GM12872 (cell line): ENCODE measurements at regions not wholly inside any gene's neighbourhood (a gene's known extent, or its start where the extent isn't known, plus 50 kb on each side); places are given as distances from the start of the nearest gene placed in this dataset.

Source experiments
- CTCF ChIP-seq: IDR thresholded peaks from 3 replicates; pipeline ENCODE4 v1.5.1; 2011; ENCODE audit warnings: low read depth, mild to moderate bottlenecking, low read length, moderate library complexity; ENCODE audit not compliant: insufficient read depth

GRCh38 chr4:125132729-125133128, 182.0 kb upstream of the FAT4 start:
- TF ChIP-seq CTCF: no peak

GRCh38 chr4:125131891-125132680, 182.7 kb upstream of the FAT4 start:
- TF ChIP-seq CTCF: no peak

- no peak for TF ChIP-seq CTCF
Measured at GRCh38 chr4:125125276-125125675, 189.5 kb upstream of the FAT4 start.

GRCh38 chr4:125123570-125124109, 191.1 kb upstream of the FAT4 start:
- TF ChIP-seq CTCF: no peak

GRCh38 chr4:125121581-125121980, 193.2 kb upstream of the FAT4 start:
- no peak for TF ChIP-seq CTCF

- TF ChIP-seq CTCF: no peak
Measured at GRCh38 chr4:125116431-125116830, 198.3 kb upstream of the FAT4 start.

GRCh38 chr4:125115941-125116340, 198.8 kb upstream of the FAT4 start:
- TF ChIP-seq CTCF: no peak
